CD8-positive, alpha-beta memory T cell (primary cell): ENCODE measurements at regions not wholly inside any gene's neighbourhood (a gene's known extent, or its start where the extent isn't known, plus 50 kb on each side); places are given as distances from the start of the nearest gene placed in this dataset.
A peak's percentile ranks its signal among the peaks of the same experiment; 100 is the strongest.

Experiments used
- CTCF ChIA-PET: fragments of 350-600 bp; sonication (Branson Sonifier 250); formaldehyde crosslinking; loops from one replicate; lab custom pipeline; 2021; ENCODE audit warnings: antibody characterized with exemption; lab: Charles Lee
- POLR2A ChIA-PET: fragments of 350-600 bp; sonication (Branson Sonifier 250); formaldehyde crosslinking; loops from one replicate; lab custom pipeline; 2021; ENCODE audit warnings: antibody characterized with exemption; lab: Charles Lee
- DNase-seq, 5 donors: peaks; one replicate each; pipeline versions ENCODE4 v3.0.0 to v3.0.0-alpha.2; 2020 to 2022; ENCODE audit warnings: mixed read lengths in 1 of 5
- H3K27ac ChIP-seq: one replicate; pipeline ENCODE4 v1.7.0; 2013; ENCODE audit warnings: low read depth, mild to moderate bottlenecking, low read length, moderate library complexity
- H3K27me3 ChIP-seq: 2 replicates; pipeline ENCODE4 v1.7.0; 2013; ENCODE audit warnings: low read length, mild to moderate bottlenecking; ENCODE audit not compliant: insufficient read depth, poor library complexity, severe bottlenecking
- H3K36me3 ChIP-seq: 2 replicates; pipeline ENCODE4 v1.7.0; 2013; ENCODE audit warnings: mild to moderate bottlenecking, low read length, moderate library complexity; ENCODE audit not compliant: insufficient read depth
- H3K4me1 ChIP-seq: 2 replicates; pipeline ENCODE4 v1.7.0; 2013; ENCODE audit warnings: mild to moderate bottlenecking, low read length, moderate library complexity; ENCODE audit not compliant: insufficient read depth
- H3K4me3 ChIP-seq: 2 replicates; pipeline ENCODE4 v1.7.0; 2013; ENCODE audit warnings: mild to moderate bottlenecking, low read length
- H3K9me3 ChIP-seq: 2 replicates; pipeline ENCODE4 v1.7.0; 2013; ENCODE audit warnings: mild to moderate bottlenecking, low read length
- H3K27ac Mint-ChIP-seq, 8 donors: one replicate each; pipeline ENCODE4 v1.8.0; 2020 to 2021; ENCODE audit warnings: mixed read lengths in 8 of 8, mild to moderate bottlenecking in 6 of 8, inconsistent platforms in 3 of 8, moderate library complexity in 3 of 8
- H3K27me3 Mint-ChIP-seq, 2 donors: one replicate each; pipeline ENCODE4 v1.8.0; 2020 to 2021; ENCODE audit warnings: mixed read lengths in 2 of 2, mild to moderate bottlenecking in 1 of 2, moderate library complexity in 1 of 2
- H3K36me3 Mint-ChIP-seq, 3 donors: one replicate each; pipeline ENCODE4 v1.8.0; 2020 to 2021; ENCODE audit warnings: mixed read lengths in 3 of 3, inconsistent platforms in 1 of 3, mild to moderate bottlenecking in 1 of 3
- H3K4me1 Mint-ChIP-seq, 3 donors: one replicate each; pipeline ENCODE4 v1.8.0; 2020 to 2021; ENCODE audit warnings: mixed read lengths in 3 of 3, inconsistent platforms in 1 of 3, mild to moderate bottlenecking in 1 of 3
- H3K4me3 Mint-ChIP-seq, 7 donors: one replicate each; pipeline ENCODE4 v1.8.0; 2020 to 2021; ENCODE audit warnings: mixed read lengths in 7 of 7, mild to moderate bottlenecking in 6 of 7, moderate library complexity in 4 of 7, inconsistent platforms in 2 of 7
- H3K9me3 Mint-ChIP-seq, 5 donors: one replicate each; pipeline ENCODE4 v1.8.0; 2020 to 2022; ENCODE audit warnings: mixed read lengths in 5 of 5, mild to moderate bottlenecking in 3 of 5, moderate library complexity in 2 of 5, inconsistent platforms in 1 of 5

DNA sequence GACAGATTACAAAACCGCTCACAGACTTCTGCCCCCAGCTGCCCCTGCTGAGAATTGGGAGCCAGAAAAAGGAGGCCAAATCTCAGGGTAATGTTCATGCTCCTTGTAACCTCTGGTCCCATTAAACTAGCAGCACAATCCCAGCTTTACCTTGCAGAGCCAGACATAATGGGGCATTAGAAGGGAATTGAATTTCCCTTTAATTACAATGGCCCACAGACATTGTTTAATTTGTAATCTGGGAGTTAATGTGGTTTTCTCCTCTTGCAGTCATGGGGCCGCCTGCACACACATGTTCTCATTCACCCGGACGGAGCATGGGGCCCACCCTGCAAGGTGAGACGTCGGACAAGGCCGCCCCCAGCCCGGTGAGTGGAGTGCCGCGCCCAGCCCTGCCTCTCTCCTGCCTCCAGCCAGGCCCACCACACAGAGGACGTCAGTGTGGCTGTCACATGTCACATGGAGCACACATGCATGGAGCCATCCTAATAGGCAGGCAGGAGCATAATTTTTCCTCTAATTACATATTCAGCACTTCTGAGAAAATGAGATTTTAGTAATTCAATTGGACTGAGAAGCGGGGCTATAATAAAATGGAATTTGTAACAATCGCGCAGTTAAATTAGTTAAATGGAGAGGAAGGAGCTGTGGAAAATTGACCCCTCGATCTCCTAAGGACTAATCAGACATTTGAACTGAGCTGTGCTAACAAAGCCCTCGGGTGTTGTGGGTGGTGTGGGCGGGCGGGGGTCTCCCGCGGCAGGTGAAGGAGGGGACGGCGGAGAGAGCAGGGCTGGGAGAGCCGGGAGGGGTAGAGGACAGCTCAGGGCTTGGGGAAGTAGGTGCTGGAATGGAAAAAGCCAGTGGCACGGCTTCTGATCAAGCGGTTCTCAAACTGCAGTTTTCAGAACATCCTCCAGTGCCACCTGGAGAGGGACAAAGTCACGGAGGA is 87.7 kb downstream of the ENGASE start:
- Mint-ChIP-seq H3K27ac (peak overlapping the region in 1 of 8 donors; percentile 8), H3K36me3 (no peaks in the 10 kb centered on the region), H3K9me3 (no peaks in the 10 kb centered on the region), H3K4me1 (no peaks in the 10 kb centered on the region), H3K27me3 (peaks cover 0 to 2% of the 10 kb centered on the region in 2 donors), H3K4me3 (no peak overlapping the region)
- no peak for DNase-seq
- ChIA-PET POLR2A (no interaction called here), CTCF (no interaction called here)
- H3K27ac ChIP-seq, result no peak overlapping the region
- no peaks in the 10 kb centered on the region for H3K27me3 ChIP-seq
- H3K4me1 ChIP-seq, result no peaks in the 10 kb centered on the region
- no peaks in the 10 kb centered on the region for H3K9me3 ChIP-seq
- H3K36me3 ChIP-seq, result no peaks in the 10 kb centered on the region
- no peak overlapping the region for H3K4me3 ChIP-seq

DNA sequence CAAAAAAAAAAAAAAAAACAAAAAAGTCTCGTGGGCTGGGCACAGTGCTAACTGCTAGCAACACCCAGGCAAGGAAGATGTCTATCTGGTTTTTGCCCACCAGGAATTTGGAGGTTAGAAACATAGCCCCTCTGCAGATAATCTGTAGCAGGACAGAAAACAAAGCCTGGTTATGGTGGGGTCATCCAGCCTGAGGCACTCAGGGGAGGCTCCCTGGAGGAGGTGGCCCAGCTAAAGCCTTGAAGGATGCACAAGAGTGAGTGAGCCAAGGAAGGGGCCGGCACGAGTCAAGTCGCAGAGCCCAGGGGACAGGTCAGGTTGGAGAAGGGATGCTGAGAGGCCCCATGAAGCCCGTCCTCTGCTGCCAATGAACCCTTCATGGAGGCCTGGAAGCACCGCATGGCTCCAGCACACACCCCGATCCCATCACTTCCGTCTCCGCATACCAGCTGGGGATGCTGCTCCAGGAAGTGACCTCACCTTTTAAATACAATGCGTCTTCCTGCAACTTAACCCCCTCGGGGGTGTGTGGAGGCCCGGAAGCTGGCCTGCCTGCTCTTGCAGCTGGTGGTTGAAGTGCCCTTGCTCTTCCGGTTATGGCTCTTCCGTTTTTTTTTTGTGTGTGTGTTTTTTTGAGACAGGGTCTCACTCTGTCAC is 86.5 kb downstream of the ENGASE start:
- no peaks in the 10 kb centered on the region for H3K27me3 ChIP-seq
- H3K36me3 Mint-ChIP-seq, result no peaks in the 10 kb centered on the region
- no peak overlapping the region for H3K4me3 ChIP-seq
- H3K4me1 ChIP-seq, result no peaks in the 10 kb centered on the region
- no peak overlapping the region for H3K4me3 Mint-ChIP-seq
- no peak overlapping the region for H3K27ac Mint-ChIP-seq
- DNase-seq, result peak in 1 of 5 donors; percentile 14
- POLR2A ChIA-PET, result no interaction called here
- H3K27me3 Mint-ChIP-seq, result peaks cover 0 to 2% of the 10 kb centered on the region in 2 donors
- CTCF ChIA-PET, result no interaction called here
- no peaks in the 10 kb centered on the region for H3K36me3 ChIP-seq
- no peaks in the 10 kb centered on the region for H3K9me3 Mint-ChIP-seq
- no peaks in the 10 kb centered on the region for H3K4me1 Mint-ChIP-seq
- no peak overlapping the region for H3K27ac ChIP-seq
- no peaks in the 10 kb centered on the region for H3K9me3 ChIP-seq

DNA sequence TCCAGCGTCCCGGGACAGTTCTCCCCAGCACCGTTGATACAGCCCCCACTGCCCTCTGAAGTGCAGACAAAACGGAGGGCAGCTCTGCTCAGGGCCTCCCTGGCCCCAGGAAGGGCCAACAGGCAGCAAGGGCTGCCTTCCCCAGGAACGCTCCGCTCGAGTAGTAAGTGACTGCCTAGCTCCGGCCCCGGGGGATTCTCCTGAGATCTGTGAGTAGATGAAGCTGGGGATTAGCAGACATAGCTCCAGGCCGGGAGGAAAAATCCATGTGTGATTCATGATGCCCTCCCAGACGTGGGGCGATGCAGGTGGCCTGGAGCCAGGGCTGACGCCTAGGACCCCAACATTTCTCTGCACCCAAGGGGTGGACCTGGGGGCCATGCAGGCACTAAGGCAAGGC is 85.3 kb downstream of the ENGASE start:
- no peaks in the 10 kb centered on the region for H3K4me1 Mint-ChIP-seq
- ChIA-PET CTCF (no interaction called here), POLR2A (no interaction called here)
- Histone ChIP-seq H3K27ac (no peak overlapping the region), H3K4me1 (no peaks in the 10 kb centered on the region), H3K36me3 (no peaks in the 10 kb centered on the region), H3K9me3 (no peaks in the 10 kb centered on the region), H3K4me3 (no peak overlapping the region), H3K27me3 (no peaks in the 10 kb centered on the region)
- H3K27ac Mint-ChIP-seq, result no peak overlapping the region
- no peaks in the 10 kb centered on the region for H3K36me3 Mint-ChIP-seq
- no peaks in the 10 kb centered on the region for H3K9me3 Mint-ChIP-seq
- no peak overlapping the region for H3K4me3 Mint-ChIP-seq
- DNase-seq, result no peak
- peaks cover 0 to 2% of the 10 kb centered on the region in 2 donors for H3K27me3 Mint-ChIP-seq

DNA sequence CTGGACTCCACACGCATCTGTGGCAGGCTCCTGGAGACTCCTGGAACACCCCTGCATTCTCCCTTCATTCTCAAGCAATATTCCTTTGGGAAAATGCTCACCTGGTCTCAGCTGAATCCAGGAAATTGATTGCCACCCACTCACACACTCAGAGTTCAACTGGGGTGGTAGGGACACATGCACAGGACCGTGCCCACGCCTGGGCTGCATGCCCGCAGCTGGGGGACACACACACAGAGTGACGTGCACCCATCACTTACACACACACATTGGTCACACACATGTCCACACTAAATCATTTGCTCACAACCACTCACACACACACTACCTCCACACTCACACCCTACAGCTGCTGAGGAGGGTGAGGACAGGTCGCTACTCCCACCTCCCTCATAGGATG is 84.8 kb downstream of the ENGASE start:
- ChIA-PET CTCF (no interaction called here), POLR2A (no interaction called here)
- peaks cover 0 to 2% of the 10 kb centered on the region in 2 donors for H3K27me3 Mint-ChIP-seq
- H3K9me3 Mint-ChIP-seq, result no peaks in the 10 kb centered on the region
- no peak for DNase-seq
- H3K4me3 Mint-ChIP-seq, result no peak overlapping the region
- H3K27ac ChIP-seq, result no peak overlapping the region
- no peak overlapping the region for H3K27ac Mint-ChIP-seq
- H3K4me1 Mint-ChIP-seq, result no peaks in the 10 kb centered on the region
- H3K9me3 ChIP-seq, result no peaks in the 10 kb centered on the region
- no peaks in the 10 kb centered on the region for H3K36me3 Mint-ChIP-seq
- no peak overlapping the region for H3K4me3 ChIP-seq
- H3K36me3 ChIP-seq, result no peaks in the 10 kb centered on the region
- H3K27me3 ChIP-seq, result no peaks in the 10 kb centered on the region
- no peaks in the 10 kb centered on the region for H3K4me1 ChIP-seq

DNA sequence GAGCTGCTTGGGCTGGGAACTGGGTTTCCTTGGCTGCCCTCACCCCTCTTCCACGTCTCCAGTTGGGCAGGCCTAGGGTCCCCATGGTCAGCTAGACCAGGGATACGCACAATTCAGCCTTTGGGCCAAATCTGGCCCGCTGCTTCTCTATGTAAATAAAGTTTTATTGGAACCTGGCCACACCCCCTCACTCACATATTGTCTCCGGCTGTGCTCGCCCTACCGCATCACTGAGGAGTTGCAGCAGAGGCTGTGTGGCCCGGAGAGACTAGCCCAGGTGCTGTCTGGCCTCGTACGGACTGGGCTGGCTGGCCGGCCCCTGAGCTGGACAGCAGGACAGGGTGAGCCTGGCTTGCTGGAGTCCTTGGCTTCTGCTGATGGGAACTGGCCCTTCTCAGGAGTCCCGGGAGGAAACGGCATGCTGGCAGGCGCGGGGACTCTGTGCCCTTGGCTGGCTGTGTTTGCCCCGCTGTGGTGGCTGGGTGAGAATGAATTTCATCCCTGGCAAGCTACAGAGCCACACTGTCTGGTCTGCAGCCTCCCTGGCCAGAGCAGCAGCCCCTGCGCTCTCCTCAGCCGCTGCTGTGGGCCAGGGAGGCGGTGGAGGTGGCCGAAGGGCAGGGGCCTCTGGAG is 82.0 kb downstream of the ENGASE start:
- POLR2A ChIA-PET, result interaction anchor here (0.6 kb wide), 1 partner anchor 1198 kb away, joined by 3 read pairs; the partner anchor contains the start of gene TNRC6C
- Mint-ChIP-seq H3K36me3 (no peaks in the 10 kb centered on the region), H3K4me1 (no peaks in the 10 kb centered on the region), H3K27me3 (peaks cover 0 to 2% of the 10 kb centered on the region in 2 donors), H3K4me3 (no peak overlapping the region), H3K9me3 (no peaks in the 10 kb centered on the region), H3K27ac (no peak overlapping the region)
- no peak overlapping the region for H3K27ac ChIP-seq
- no peaks in the 10 kb centered on the region for H3K9me3 ChIP-seq
- no peak overlapping the region for H3K4me3 ChIP-seq
- DNase-seq, result no peak
- H3K36me3 ChIP-seq, result no peaks in the 10 kb centered on the region
- no peaks in the 10 kb centered on the region for H3K27me3 ChIP-seq
- no peaks in the 10 kb centered on the region for H3K4me1 ChIP-seq
- CTCF ChIA-PET, result no interaction called here

DNA sequence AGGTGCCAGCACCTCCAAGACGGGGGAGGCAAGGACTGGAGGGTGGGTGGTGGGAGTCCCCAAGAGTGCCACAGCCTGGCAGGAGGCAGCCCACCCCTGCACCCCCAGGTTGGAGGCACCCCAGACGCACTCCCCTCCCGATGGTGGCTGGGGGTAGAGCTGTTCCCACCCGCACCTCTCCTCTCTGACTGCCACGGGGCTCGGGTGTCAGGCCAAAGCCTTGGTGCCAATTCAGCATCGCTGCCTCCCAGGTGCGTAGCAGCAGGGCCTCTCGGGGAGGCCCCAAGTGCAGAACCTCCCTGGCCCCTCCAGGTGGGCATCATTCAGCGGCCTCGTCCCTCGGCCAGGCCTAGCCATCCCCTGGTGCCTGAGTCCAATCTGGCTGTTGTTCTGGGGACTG is 81.1 kb downstream of the ENGASE start:
- no peaks in the 10 kb centered on the region for H3K36me3 ChIP-seq
- peaks cover 0 to 2% of the 10 kb centered on the region in 2 donors for H3K27me3 Mint-ChIP-seq
- ChIA-PET POLR2A (no interaction called here), CTCF (no interaction called here)
- no peaks in the 10 kb centered on the region for H3K9me3 Mint-ChIP-seq
- H3K4me1 ChIP-seq, result no peaks in the 10 kb centered on the region
- H3K27me3 ChIP-seq, result no peaks in the 10 kb centered on the region
- no peak for DNase-seq
- H3K36me3 Mint-ChIP-seq, result no peaks in the 10 kb centered on the region
- no peaks in the 10 kb centered on the region for H3K9me3 ChIP-seq
- H3K4me1 Mint-ChIP-seq, result no peaks in the 10 kb centered on the region
- H3K27ac ChIP-seq, result no peak overlapping the region
- H3K4me3 ChIP-seq, result no peak overlapping the region
- H3K4me3 Mint-ChIP-seq, result no peak overlapping the region
- no peak overlapping the region for H3K27ac Mint-ChIP-seq

DNA sequence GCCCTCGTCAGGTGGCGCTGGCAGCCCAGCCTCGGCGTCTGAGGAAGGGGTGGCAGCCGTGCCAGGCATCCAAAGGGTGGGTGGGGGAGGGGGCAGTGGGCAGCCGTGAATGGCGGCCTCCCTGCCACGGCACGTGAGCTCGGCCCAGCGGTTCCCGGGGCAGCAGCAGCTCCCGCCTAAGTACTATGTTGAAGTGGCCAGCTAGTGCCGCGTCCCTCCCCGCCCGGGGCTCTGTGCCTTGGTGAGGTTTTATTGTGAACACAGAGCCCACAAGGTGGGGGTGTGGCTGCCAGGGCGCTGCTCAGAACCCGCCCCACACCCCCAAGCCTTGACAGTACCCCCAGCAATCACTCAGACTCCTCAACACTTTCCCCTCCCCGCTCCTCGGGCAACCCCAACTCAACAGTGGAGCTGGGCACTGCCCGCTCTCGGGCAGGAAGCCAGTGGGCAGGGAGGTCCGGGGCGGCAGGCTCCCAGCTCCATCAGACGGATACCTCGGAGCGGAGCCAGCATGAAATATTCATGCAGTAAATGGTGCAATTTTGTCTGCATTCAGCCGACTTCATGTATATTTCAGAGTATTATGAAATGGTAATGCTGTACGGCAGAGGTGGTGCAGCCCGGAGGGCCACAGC is 80.4 kb downstream of the ENGASE start:
- Mint-ChIP-seq H3K27ac (no peak overlapping the region), H3K9me3 (no peaks in the 10 kb centered on the region), H3K36me3 (no peaks in the 10 kb centered on the region), H3K27me3 (peaks cover 0 to 2% of the 10 kb centered on the region in 2 donors), H3K4me1 (no peaks in the 10 kb centered on the region), H3K4me3 (no peak overlapping the region)
- Histone ChIP-seq H3K4me3 (no peak overlapping the region), H3K9me3 (no peaks in the 10 kb centered on the region), H3K27me3 (no peaks in the 10 kb centered on the region), H3K27ac (no peak overlapping the region), H3K4me1 (no peaks in the 10 kb centered on the region), H3K36me3 (no peaks in the 10 kb centered on the region)
- CTCF ChIA-PET, result interaction anchor here (0.6 kb wide), 1 partner anchor 61 kb away, joined by 4 read pairs; no protein-coding TSS in a partner anchor
- no peak for DNase-seq
- POLR2A ChIA-PET, result no interaction called here
